NB4 (cell line): ENCODE measurements at regions not wholly inside any gene's neighbourhood (a gene's known extent, or its start where the extent isn't known, plus 50 kb on each side); places are given as distances from the start of the nearest gene placed in this dataset.

Source experiments
- DNase-seq: peaks from one replicate; pipeline ENCODE4 v3.0.0; 2010; ENCODE audit warnings: low read depth
- H3K4me3 ChIP-seq: one replicate; pipeline ENCODE4 v1.5.1; 2011; ENCODE audit warnings: mild to moderate bottlenecking, low read depth, low read length, moderate library complexity
- MAX ChIP-seq: IDR thresholded peaks from 2 replicates; pipeline ENCODE4 v1.6.1; 2011; ENCODE audit warnings: low read depth, low read length
- MYC ChIP-seq: IDR thresholded peaks from 2 replicates; pipeline ENCODE4 v1.6.1; 2011; ENCODE audit warnings: low read depth, low read length
- POLR2A ChIP-seq: IDR thresholded peaks from 2 replicates; pipeline ENCODE4 v1.6.1; 2011; ENCODE audit warnings: mild to moderate bottlenecking; ENCODE audit not compliant: insufficient read length; ENCODE audit errors: extremely low read depth
- TF ChIP-seq, protein P1 (sequence below): IDR thresholded peaks from one replicate; pipeline ENCODE4 v1.5.1; 2012; ENCODE audit warnings: low read depth, low read length

GRCh38 chr20:52677216-52677615 is 294.9 kb upstream of the TSHZ2 start:
- TF ChIP-seq MYC (no peak), POLR2A (no peak), MAX (no peak)
- no peak overlapping the region for H3K4me3 ChIP-seq
- DNase-seq, result no peak

DNA sequence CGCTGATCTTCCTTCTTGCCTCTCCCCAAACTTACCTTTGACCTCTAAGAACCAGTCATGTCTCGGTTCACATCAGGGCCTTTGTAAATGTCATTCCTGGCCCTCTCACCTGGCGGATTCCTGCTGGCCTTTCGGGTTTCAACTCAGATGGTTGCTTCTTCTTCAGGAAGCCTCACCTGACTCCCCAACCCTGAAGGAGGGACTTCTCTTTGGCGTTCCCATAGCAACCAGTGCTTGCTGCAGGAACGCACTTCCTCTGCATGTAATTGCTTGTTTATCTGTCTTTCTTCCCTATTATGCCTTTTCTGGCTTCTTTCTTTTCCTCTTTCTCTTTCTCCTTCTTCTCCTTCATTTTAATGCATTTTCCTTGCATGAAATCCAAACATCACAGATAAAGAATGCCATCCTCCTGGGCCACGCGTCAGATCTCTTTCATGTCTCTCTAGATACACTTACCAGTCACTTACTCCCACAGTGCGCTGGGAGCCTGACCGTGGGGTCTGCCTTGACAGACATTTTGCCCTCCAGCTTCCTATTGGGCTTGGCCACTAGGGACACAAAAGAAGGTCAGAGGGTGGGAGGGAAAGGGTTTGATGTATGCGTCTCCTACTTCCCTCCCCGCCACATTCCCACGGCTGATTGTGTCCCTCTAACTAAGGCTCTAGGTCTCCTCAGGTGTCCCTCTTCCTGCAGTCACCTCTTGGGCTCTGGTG is 295.7 kb upstream of the TSHZ2 start:
- TF ChIP-seq MAX (no peak), MYC (no peak)
- no peak overlapping the region for H3K4me3 ChIP-seq
- no peak for DNase-seq

DNA sequence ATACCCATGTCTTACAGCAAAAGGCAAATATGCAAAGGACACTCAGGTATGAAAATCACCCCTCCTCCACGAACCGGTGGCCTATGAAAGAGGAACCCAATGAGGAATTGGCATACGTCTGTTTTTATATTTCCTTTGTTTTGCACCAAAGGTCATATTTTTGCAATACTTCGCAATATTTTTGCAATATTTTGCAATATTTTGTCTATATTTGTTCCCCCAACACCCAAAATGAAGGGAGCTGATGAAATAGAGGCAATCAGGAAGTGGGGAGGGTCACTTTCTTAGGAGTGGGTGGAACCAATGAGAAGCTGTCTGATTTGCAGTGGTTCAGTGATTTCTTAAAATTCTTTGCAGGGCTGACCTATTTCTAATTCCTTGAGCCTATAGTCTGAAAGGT is 296.8 kb upstream of the TSHZ2 start:
- TF ChIP-seq, protein P1, sequence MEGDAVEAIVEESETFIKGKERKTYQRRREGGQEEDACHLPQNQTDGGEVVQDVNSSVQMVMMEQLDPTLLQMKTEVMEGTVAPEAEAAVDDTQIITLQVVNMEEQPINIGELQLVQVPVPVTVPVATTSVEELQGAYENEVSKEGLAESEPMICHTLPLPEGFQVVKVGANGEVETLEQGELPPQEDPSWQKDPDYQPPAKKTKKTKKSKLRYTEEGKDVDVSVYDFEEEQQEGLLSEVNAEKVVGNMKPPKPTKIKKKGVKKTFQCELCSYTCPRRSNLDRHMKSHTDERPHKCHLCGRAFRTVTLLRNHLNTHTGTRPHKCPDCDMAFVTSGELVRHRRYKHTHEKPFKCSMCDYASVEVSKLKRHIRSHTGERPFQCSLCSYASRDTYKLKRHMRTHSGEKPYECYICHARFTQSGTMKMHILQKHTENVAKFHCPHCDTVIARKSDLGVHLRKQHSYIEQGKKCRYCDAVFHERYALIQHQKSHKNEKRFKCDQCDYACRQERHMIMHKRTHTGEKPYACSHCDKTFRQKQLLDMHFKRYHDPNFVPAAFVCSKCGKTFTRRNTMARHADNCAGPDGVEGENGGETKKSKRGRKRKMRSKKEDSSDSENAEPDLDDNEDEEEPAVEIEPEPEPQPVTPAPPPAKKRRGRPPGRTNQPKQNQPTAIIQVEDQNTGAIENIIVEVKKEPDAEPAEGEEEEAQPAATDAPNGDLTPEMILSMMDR, result no peak
- no peak for TF ChIP-seq POLR2A
- TF ChIP-seq MAX, result no peak
- no peak for TF ChIP-seq MYC
- H3K4me3 ChIP-seq, result no peak overlapping the region
- DNase-seq, result peak; percentile 52

- TF ChIP-seq MYC (no peak), MAX (no peak), POLR2A (no peak)
- TF ChIP-seq, protein P1, result no peak
- no peak for DNase-seq
- no peak overlapping the region for H3K4me3 ChIP-seq
Measured at GRCh38 chr20:52668626-52669025, 303.5 kb upstream of the TSHZ2 start.

GRCh38 chr20:52667358-52667757 is 304.8 kb upstream of the TSHZ2 start:
- H3K4me3 ChIP-seq, result no peak overlapping the region
- no peak for DNase-seq
- no peak for TF ChIP-seq MAX
- TF ChIP-seq, protein P1, result no peak
- TF ChIP-seq MYC, result no peak
- no peak for TF ChIP-seq POLR2A

- no peak for DNase-seq
- no peak overlapping the region for H3K4me3 ChIP-seq
- TF ChIP-seq MAX (no peak), MYC (no peak), POLR2A (no peak)
- TF ChIP-seq, protein P1, result no peak
Measured at GRCh38 chr20:52665441-52665840, 306.7 kb upstream of the TSHZ2 start.

GRCh38 chr20:52655395-52655794 is 316.8 kb upstream of the TSHZ2 start:
- no peak for TF ChIP-seq MAX
- TF ChIP-seq, protein P1, result no peak
- no peak for TF ChIP-seq MYC
- no peak for TF ChIP-seq POLR2A

More at GRCh38 chr20:52655395-52655794, 316.8 kb upstream of the TSHZ2 start:
- no peak overlapping the region for H3K4me3 ChIP-seq
- DNase-seq, result no peak
